Hepatocyte (in vitro differentiated cells): ENCODE measurements at regions not wholly inside any gene's neighbourhood (a gene's known extent, or its start where the extent isn't known, plus 50 kb on each side); places are given as distances from the start of the nearest gene placed in this dataset.

Source experiments
- DNase-seq: peaks from one replicate; pipeline ENCODE4 v3.0.0-alpha.2; 2016; ENCODE audit warnings: low spot score
- H2AFZ ChIP-seq: fragments of 200-600 bp; sonication (generic); 2 replicates; pipeline ENCODE4 v1.6.0; 2016; ENCODE audit warnings: antibody characterized with exemption, mild to moderate bottlenecking
- H3K27ac ChIP-seq: fragments of 200-600 bp; sonication (generic); 2 replicates; pipeline ENCODE4 v1.5.1; 2016; ENCODE audit warnings: mild to moderate bottlenecking
- H3K27me3 ChIP-seq: fragments of 200-600 bp; sonication (generic); 2 replicates; pipeline ENCODE4 v1.6.1; 2016
- H3K36me3 ChIP-seq: fragments of 200-600 bp; sonication (generic); replicated peaks from 2 replicates; pipeline ENCODE4 v1.5.1; 2016; ENCODE audit warnings: low read depth; ENCODE audit not compliant: insufficient read depth
- H3K4me1 ChIP-seq: fragments of 200-600 bp; sonication (generic); 2 replicates; pipeline ENCODE4 v1.5.1; 2016; ENCODE audit warnings: mild to moderate bottlenecking, moderate library complexity; ENCODE audit not compliant: insufficient read depth
- H3K4me2 ChIP-seq: fragments of 200-600 bp; sonication (generic); 2 replicates; pipeline ENCODE4 v1.6.0; 2016
- H3K4me3 ChIP-seq: fragments of 200-600 bp; sonication (generic); 2 replicates; pipeline ENCODE4 v1.5.1; 2016; ENCODE audit warnings: mild to moderate bottlenecking
- H3K79me2 ChIP-seq: fragments of 200-600 bp; sonication (generic); 2 replicates; pipeline ENCODE4 v1.6.0; 2017; ENCODE audit warnings: mild to moderate bottlenecking
- H3K9me2 ChIP-seq: fragments of 200-600 bp; sonication (generic); replicated peaks from 2 replicates; pipeline ENCODE4 v1.6.0; 2017; ENCODE audit warnings: mild to moderate bottlenecking; ENCODE audit not compliant: insufficient read depth
- H3K9me3 ChIP-seq: fragments of 200-600 bp; sonication (generic); 2 replicates; pipeline ENCODE4 v1.5.1; 2016; ENCODE audit warnings: low read depth, mild to moderate bottlenecking
- H4K20me1 ChIP-seq: fragments of 200-600 bp; sonication (generic); 2 replicates; pipeline ENCODE4 v1.6.0; 2016; ENCODE audit warnings: mild to moderate bottlenecking; ENCODE audit not compliant: insufficient read depth, poor library complexity, severe bottlenecking
- CTCF ChIP-seq: fragments of 200-600 bp; sonication (generic); IDR thresholded peaks from 2 replicates; pipeline ENCODE4 v1.5.1; 2016; ENCODE audit warnings: antibody characterized with exemption, mild to moderate bottlenecking; ENCODE audit not compliant: poor library complexity
- EZH2 ChIP-seq: fragments of 200-600 bp; sonication (generic); IDR thresholded peaks from 2 replicates; pipeline ENCODE4 v1.6.1; 2016; ENCODE audit warnings: antibody characterized with exemption, mild to moderate bottlenecking, borderline replicate concordance
- EZH2phosphoT487 ChIP-seq: fragments of 200-600 bp; sonication (generic); IDR thresholded peaks from one replicate; pipeline ENCODE4 v1.6.1; 2018; ENCODE audit warnings: antibody characterized with exemption, mild to moderate bottlenecking, low read depth, moderate library complexity; ENCODE audit not compliant: unreplicated experiment, severe bottlenecking
- WGBS: methylation state at CpG from one replicate; pipeline ENCODE4 v1.1.6; 2016; ENCODE audit warnings: low lambda C conversion rate; ENCODE audit errors: missing lambda C conversion rate; 5-methylcytosine and 5-hydroxymethylcytosine counted together

GRCh38 chr11:111114091-111114490, 131.4 kb upstream of the POU2AF2 start:
- no peak overlapping the region for H2AFZ ChIP-seq
- no peaks in the 10 kb centered on the region for H3K27me3 ChIP-seq
- no peaks in the 10 kb centered on the region for H4K20me1 ChIP-seq
- TF ChIP-seq EZH2 (no peak), CTCF (no peak), EZH2phosphoT487 (no peak)
- no peaks in the 10 kb centered on the region for H3K79me2 ChIP-seq
- H3K9me3 ChIP-seq = no peaks in the 10 kb centered on the region
- no peak for DNase-seq
- no peak overlapping the region for H3K4me3 ChIP-seq
- no peaks in the 10 kb centered on the region for H3K4me1 ChIP-seq
- H3K4me2 ChIP-seq = no peak overlapping the region
- H3K27ac ChIP-seq = no peak overlapping the region
- H3K36me3 ChIP-seq = no peaks in the 10 kb centered on the region
- H3K9me2 ChIP-seq = no peaks in the 10 kb centered on the region

GRCh38 chr11:111112614-111113013, 132.9 kb upstream of the POU2AF2 start:
- no peaks in the 10 kb centered on the region for H3K36me3 ChIP-seq
- H3K79me2 ChIP-seq = no peaks in the 10 kb centered on the region
- no peak overlapping the region for H3K4me3 ChIP-seq
- H3K4me2 ChIP-seq = no peak overlapping the region
- no peak overlapping the region for H3K27ac ChIP-seq
- WGBS = 36% methylated on average over 1 of the region's 1 CpG
- no peaks in the 10 kb centered on the region for H3K27me3 ChIP-seq
- H3K9me2 ChIP-seq = no peaks in the 10 kb centered on the region
- H3K4me1 ChIP-seq = no peaks in the 10 kb centered on the region
- no peak overlapping the region for H2AFZ ChIP-seq
- H3K9me3 ChIP-seq = no peaks in the 10 kb centered on the region
- H4K20me1 ChIP-seq = no peaks in the 10 kb centered on the region
- no peak for DNase-seq
- TF ChIP-seq CTCF (no peak), EZH2phosphoT487 (no peak), EZH2 (no peak)

GRCh38 chr11:111107501-111107900, 138.0 kb upstream of the POU2AF2 start:
- H3K79me2 ChIP-seq = no peaks in the 10 kb centered on the region
- H2AFZ ChIP-seq = no peak overlapping the region
- H3K4me3 ChIP-seq = no peak overlapping the region
- H3K9me3 ChIP-seq = no peaks in the 10 kb centered on the region
- no peaks in the 10 kb centered on the region for H3K36me3 ChIP-seq
- no peak overlapping the region for H3K27ac ChIP-seq
- H3K4me2 ChIP-seq = no peak overlapping the region
- no peak for DNase-seq
- H3K27me3 ChIP-seq = no peaks in the 10 kb centered on the region
- no peaks in the 10 kb centered on the region for H3K9me2 ChIP-seq
- TF ChIP-seq CTCF = no peak
- no peak for TF ChIP-seq EZH2
- no peak for TF ChIP-seq EZH2phosphoT487
- H4K20me1 ChIP-seq = no peaks in the 10 kb centered on the region
- no peaks in the 10 kb centered on the region for H3K4me1 ChIP-seq

- no peaks in the 10 kb centered on the region for H3K27me3 ChIP-seq
- H4K20me1 ChIP-seq = no peaks in the 10 kb centered on the region
- no peak overlapping the region for H3K27ac ChIP-seq
- no peaks in the 10 kb centered on the region for H3K4me1 ChIP-seq
- H3K4me3 ChIP-seq = no peak overlapping the region
- WGBS = 90% methylated on average over 2 of the region's 2 CpGs
- no peaks in the 10 kb centered on the region for H3K9me3 ChIP-seq
- no peaks in the 10 kb centered on the region for H3K79me2 ChIP-seq
- no peak overlapping the region for H2AFZ ChIP-seq
- no peaks in the 10 kb centered on the region for H3K36me3 ChIP-seq
- no peak for DNase-seq
- H3K4me2 ChIP-seq = no peak overlapping the region
- no peaks in the 10 kb centered on the region for H3K9me2 ChIP-seq
- TF ChIP-seq EZH2 = no peak
- no peak for TF ChIP-seq CTCF
- no peak for TF ChIP-seq EZH2phosphoT487
Observed at GRCh38 chr11:111106641-111107040, 138.9 kb upstream of the POU2AF2 start.
